HG03064 (cell line): ENCODE measurements at regions not wholly inside any gene's neighbourhood (a gene's known extent, or its start where the extent isn't known, plus 50 kb on each side); places are given as distances from the start of the nearest gene placed in this dataset.

ENCODE experiments used
- ATAC-seq: cut with Tn5 transposase; IDR thresholded peaks from one replicate; pipeline ENCODE4 v1.9.1; 2021; ENCODE audit warnings: low read depth; ENCODE audit not compliant: unreplicated experiment

DNA sequence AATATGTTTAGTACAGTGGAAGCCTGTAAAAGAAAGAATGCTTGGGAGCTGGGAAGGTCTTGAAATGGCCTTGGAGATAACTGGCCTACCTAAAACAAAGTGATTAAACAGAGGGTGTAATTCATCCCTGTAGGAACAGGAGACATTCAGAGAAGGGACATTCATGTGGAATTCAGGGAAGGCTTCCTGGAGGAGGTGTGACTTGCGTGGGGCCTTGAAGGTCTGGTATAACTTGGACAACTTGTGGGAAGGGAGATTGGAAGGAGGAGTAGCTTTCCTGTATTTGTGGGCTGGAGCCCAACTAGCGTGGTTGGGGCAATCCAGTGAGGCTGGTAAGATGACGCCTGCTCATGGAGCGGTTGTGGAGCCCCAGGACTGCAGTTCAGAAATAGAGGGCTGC lies 156.4 kb downstream of the AACS start:
- ATAC-seq = no peak

DNA sequence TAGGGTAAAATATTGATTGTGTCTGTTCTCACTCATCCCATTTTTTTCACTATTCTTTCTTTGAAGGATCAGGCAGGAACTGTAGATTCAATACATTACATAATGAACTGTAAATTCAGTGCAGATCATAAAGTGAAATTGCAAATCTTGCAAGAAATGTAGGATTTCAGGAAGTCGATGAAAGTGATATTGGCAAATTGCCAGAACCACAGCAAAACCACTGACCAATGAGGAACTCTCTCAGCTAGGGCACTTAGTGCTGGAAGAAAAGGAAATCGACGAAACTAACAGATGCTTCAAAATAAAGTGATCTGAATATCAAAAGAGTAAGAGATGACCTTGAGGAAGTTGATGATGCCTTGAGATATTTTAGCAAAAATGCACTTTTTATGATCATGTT lies 157.6 kb downstream of the AACS start:
- ATAC-seq = no peak

DNA sequence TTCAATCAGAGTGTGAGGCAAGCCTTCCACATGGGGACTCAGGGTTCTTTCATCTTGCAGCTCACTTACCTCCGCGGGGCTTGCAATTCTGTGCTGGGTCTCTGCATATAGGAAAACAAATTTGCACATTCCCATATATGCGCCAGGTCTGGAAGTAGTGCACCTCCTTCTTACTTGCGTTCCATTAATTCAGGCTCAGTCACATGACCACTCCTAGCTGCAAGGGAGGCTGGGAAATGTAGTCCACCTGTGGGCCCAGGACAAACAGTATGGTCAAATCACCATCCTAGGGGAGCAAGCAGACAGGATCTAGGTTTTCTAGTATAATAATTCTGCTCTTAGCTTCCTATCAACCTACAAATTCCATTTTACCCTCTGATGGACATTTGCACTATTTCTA lies 160.4 kb downstream of the AACS start:
- ATAC-seq = no peak

- ATAC-seq = no peak
These were observed 163.5 kb downstream of the AACS start for GRCh38 chr12:125228519-125229260.

- no peak for ATAC-seq
These were observed 164.8 kb downstream of the AACS start for GRCh38 chr12:125229878-125230530.

- ATAC-seq = no peak
These were observed 168.1 kb downstream of the AACS start for GRCh38 chr12:125233319-125233718.

- no peak for ATAC-seq
These were observed 174.3 kb downstream of the AACS start for GRCh38 chr12:125239563-125239962.

DNA sequence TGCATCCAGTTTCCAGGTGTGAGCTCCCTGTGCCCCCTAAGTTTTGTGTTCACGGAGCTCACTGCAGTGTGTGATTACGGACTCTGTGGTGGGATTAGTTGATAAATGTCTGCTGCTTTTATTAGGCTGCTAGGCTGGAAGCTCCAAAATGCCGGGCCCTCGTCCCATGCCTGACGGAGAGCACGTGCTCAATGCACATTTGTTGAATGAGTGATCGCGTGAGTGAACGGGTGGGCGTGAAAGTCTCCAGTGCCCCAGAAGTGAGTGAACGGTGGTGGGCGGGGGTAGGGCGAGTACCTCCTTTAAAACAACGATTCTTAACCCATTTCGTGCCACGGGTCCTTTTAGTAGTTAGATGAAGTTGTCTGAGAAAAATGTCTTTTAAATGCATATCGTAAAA lies 175.5 kb downstream of the AACS start:
- no peak for ATAC-seq

DNA sequence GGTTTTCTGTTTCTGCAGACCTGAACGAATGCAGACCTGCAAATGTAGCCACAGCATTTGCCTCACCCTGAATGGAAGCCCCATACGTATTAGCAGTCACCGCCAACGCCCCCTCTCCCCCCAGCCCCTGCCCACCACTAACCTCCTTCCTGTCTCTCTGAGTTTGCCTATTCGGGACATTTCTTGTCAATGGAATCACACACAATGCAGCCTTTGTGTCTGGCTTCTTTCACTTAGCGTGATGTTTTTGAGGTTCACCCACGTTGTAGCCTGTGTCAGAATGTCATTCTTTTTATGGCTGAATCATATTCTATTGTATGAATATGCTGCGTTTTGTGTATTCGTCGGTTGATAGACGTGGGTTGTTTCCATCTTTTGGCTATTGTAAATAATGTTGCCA lies 178.6 kb downstream of the AACS start:
- ATAC-seq = no peak

DNA sequence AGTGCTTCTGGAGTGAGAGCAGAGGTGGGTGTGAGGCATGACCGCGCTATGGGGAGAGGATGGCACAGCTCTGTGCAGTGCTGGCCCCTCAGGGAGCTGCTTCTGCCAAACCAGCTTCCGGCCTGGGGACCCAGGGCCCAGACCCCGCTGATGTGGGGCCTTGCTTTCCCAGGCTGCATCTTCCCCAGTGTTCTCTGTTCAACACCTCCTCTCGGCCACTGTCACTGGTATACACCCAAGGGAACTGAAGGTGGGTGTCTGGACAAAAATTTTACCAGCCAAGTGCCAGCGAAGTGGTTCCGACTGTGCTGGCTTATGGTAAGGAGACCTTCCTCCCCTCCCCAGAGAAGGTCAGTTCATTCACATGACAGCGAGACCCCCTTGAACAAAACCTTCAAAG lies 179.1 kb downstream of the AACS start:
- no peak for ATAC-seq

GRCh38 chr12:125245581-125246557 lies 180.6 kb downstream of the AACS start:
- no peak for ATAC-seq

- no peak for ATAC-seq
These were observed 182.2 kb downstream of the AACS start for GRCh38 chr12:125247477-125247876.

DNA sequence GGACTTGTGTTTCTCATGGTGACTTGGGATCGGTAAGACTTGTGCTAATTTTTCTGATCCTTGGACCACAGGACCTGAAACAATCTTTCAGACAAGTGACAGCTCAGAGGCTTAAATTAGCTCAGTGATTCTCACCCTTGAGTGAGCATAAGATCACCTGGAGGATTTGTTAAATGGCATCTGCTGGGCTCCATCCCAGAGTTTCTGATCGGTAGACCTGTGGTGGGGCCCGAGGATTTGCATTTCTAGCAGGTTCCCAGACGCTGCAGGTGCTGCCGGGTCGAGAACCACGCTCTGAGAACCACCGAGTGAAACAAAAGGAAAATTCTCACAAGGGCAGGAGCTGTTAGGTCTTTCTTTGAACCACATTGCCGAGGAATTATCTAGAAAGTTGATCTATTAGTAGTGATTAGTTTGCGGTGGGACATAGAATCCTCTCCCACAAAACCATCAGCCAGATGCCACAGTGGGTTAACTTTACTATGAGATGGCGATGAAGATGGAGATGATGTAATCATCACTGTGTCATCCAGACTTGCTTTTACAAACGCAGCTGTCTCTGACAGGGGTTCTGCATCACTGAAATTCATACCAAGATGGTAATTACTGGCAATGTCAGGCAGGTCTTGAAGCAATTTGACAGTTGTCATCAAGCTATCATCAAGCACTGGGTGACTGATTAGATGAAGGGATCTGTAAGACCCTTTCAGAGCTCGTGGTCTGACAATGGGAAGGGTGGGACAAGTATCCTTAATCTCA lies 184.0 kb downstream of the AACS start:
- ATAC-seq = no peak

DNA sequence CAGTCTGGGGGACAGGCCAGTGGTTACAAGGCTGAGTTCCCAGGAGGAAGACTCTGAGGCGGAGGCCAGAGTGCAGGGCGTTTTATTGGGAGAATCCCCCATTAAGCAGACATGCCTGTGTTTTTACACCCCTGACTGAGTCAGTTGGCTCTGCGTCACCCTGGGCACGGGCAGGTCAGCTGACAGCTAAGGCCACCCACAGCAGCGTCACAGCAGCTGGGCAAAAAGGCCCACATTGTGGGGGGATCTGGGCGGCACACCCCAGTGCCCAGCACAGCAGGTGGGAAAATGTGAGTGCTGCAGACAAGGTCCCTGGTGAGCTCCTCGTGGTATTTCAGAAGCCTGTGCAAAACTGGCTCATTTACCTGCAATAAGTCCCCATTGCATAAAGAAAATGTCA lies 184.7 kb downstream of the AACS start:
- ATAC-seq = no peak

DNA sequence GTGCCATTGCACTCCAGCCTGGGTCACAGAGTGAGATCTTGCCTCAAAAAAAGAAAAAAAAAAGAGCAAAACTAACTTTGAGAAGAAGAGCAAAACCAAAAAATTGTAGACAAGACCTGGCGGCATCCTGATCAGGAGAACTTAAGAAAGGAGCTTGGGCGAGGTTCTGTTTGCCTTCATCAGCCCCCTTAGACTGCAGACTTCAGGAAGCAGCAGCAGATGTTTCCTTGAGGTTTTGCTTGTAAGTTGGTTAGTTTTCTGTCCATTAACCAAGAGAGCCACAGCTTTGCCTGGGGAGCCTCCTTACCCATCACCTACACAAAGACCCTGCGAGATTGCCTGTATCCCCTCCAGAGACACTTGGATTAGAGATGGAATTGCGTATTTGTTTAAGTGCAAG lies 189.0 kb downstream of the AACS start:
- no peak for ATAC-seq

DNA sequence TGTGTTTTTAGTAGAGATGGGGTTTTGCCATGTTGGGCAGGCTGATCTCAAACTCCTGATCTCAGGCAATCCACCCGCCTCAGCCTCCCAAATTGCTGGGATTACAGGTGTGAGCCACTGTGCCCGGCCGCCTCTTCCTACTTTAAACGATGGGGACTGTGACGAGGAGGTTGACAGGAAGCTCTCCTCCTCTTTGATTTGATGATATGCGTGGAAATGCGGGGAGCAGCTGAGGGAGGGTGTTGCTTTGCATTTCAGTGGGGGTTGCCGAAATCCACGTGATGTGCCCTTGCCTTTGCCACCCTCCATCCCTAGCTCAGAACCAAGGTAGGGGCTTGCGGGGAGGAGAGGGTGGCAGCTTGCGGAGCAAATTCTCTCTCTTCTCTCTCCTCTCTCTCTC lies 189.6 kb downstream of the AACS start:
- no peak for ATAC-seq

DNA sequence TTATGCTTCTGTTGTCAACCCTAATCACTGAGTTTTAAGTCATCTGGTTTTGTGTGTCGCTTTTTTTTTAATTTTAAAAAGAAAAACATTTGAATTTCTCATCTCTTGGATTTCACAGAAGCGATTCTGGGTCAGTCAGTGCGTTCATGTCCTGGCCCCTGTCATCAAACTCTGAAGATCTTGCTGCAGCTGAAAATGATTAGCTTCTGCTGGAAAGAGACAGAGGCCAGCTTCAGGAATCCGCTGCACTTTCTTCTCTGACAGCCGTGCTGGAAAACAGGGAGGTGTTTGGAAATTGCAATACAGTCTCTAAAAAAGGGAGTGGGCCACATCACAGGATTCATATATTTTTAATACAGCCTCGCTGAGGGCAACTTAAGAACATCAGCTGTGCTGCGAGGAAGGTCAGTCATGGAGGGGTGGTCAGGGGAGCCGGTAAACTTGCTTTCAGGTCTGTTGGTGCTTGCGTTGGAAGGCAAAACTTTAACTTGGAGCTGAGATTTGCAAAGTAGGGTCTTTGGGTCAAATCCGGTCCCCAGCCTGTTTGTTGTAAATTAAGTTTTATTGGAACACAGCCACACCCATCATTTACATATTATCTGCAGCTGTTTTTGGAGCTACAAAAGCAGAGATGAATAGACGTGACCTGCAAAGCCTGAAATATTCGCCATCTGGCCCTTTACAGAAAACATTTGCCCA lies 190.8 kb downstream of the AACS start:
- no peak for ATAC-seq

DNA sequence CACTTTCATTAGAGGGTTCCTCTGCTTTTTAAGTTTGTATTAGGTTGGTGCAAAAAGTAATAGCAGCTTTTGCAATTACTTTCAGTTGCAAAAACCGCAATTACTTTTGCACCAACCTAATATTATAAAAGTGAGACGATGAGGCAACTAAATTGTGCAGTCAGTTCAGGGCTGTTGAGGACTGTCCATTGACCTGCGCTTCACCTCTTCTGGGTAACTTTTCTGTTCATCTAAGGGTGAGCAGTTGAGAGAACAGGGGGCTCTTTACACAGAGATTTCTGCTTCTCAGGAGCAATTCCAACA lies 191.3 kb downstream of the AACS start:
- no peak for ATAC-seq

- ATAC-seq = no peak
These were observed 194.1 kb downstream of the AACS start for GRCh38 chr12:125259178-125259867.

DNA sequence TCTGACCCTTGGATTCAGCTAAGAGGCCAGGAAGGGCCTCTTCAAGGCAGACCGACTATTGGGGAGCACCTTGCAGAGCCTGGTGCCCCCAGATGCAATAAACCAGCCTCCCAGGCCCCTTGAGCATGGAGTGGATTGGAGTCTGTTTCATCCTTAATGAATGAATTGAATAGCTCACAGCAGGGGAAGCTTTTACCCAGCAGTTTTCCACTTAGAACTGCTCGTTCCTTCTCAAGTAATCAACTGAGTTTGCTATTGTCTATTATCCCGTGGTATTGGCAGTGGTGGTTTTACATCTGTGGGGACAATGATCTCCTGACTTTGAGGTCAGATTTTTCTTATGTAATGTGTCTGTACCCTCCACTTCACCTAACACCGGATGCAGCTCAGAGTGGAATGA lies 197.6 kb downstream of the AACS start:
- ATAC-seq = no peak
